NOMO-1 treated with DMSO at 0.1 percent for 48 hours (cell line): ENCODE measurements at regions not wholly inside any gene's neighbourhood (a gene's known extent, or its start where the extent isn't known, plus 50 kb on each side); places are given as distances from the start of the nearest gene placed in this dataset.
"Not testable (repeated sequence)": the region's sequence is repeated elsewhere in the genome, so short reads cannot be mapped to it uniquely, and the experiment has no call there.

Experiments
- DNase-seq: peaks from one replicate; lab custom pipeline; 2025; ENCODE audit not compliant: unreplicated experiment; lab: John Stamatoyannopoulos, UW

DNA sequence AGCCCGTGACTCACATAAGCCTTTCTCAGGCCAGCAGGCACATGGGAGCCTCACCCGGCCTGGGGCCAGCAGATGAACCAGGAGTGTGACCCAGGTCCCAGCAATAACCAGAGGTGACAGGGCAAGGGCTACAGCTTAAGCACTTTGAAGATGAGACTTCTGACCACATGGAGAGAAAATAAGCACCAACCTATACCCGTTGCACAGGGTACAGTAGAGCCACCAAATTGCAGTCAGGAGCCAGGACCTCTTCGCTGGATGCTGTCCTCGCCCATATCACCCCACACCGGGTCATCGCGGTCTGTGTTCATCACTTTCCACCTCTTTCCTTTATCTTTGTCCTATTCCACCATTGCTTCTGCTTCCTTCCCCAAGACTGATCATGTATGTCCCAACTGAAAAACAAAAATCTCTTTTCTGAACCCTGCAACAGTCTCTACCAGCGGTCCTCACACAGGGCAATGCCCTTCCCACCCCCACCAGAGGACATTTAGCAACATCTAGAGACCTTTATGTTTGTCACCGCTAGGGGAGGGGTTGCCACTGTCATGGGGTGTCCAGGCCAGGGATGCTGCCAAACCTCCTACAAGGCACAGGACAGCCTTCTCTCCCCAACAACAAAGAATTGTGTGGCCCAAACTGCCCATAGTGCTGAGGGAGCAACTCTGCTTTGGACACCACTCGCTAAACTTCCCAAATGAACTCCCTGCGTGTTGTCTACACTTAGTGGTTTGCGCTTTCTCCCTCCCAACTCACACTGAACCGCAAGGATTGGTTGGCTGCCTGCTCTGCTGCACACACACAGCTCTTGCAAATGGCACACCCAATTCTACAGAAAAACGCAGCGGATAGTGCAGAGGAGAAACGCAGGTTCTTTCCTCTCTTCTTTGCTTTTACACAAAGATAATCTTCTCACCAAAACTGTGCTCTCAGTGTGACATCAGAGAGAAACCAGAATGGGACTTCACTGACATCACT is 219.4 kb upstream of the FRG1 start:
- not testable (repeated sequence) for DNase-seq

- DNase-seq = not testable (repeated sequence)
Observed at GRCh38 chr4:189722324-189723003, 218.2 kb upstream of the FRG1 start.

DNA sequence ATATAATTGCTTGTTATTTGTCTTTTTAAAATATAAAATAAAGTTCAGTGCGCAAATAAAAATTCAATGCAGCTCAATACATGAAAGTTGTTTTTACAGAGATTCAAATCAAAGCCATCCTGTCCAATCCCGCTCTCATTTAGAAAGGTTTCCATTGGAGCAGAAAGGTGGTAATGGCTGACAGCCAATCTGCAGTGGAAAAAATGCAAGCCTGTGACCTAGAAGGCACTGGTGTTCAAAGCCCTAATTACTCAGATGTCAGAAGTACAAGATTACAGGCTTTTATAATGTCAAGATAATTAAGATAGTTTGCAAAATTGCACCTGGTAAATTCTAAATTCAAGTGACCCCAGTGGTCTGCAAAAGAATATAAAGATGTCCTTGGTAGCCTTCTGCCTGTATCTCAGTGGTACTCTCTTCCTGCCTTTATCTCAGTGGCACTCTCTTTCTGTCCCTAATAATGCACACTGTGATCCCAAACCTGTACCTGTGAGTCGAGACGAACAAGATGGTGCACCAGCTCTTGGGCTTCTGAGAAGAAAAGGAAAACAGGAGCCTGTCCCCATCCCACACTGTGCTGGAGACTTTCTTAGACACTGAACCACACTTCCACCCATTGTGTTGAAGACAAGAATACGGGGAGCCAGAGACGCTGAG is 212.6 kb upstream of the FRG1 start:
- not testable (repeated sequence) for DNase-seq

- not testable (repeated sequence) for DNase-seq
Observed at GRCh38 chr4:189731989-189732388, 208.7 kb upstream of the FRG1 start.

DNA sequence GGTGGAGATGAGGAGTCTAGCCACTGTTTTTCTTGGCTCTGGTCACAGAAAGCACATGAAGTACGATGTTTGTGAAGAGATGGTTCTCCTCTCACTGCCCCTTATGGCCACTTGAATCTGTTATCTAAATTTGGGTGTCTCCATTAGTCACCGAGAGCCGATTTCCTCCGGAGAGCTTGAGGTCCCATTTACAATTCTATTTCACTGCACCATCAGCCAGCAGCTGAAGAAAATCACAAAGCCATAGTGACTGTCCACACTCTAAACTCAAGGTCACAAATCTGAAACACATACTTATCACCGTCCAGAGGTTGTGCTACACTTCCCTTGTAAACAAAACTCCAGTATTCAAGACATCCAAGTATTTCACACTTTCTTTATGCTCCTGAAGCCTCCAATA is 207.2 kb upstream of the FRG1 start:
- DNase-seq = not testable (repeated sequence)

DNA sequence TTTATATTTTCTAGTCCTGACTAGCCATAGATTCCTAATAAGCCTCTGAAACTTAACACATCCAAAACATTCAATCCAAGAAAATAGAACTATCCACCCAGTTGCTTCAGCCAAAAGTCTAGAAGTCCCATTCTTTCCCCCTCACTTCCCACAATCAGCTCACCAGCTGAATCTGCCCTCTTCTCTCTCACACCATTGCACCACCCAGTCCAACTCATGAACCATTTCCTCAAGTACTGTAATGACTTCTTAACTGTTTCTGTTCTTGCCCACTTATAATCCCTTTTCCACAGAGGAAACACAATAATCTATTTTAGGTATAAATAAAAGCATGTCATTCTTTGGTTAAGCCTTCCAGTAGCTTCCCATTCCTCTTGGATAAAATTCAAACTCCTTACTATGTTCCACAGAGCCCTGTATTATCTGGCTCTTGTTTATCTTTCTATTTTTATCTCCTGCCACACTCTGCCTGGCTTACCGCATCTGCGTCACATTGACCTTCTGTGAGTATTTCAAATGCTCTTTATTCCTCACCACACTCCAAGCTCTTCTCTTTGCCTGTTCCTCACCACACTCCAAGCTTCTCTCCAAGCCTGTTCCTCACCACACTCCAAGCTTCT is 205.9 kb upstream of the FRG1 start:
- not testable (repeated sequence) for DNase-seq

GRCh38 chr4:189736656-189737055 is 204.0 kb upstream of the FRG1 start:
- not testable (repeated sequence) for DNase-seq

DNA sequence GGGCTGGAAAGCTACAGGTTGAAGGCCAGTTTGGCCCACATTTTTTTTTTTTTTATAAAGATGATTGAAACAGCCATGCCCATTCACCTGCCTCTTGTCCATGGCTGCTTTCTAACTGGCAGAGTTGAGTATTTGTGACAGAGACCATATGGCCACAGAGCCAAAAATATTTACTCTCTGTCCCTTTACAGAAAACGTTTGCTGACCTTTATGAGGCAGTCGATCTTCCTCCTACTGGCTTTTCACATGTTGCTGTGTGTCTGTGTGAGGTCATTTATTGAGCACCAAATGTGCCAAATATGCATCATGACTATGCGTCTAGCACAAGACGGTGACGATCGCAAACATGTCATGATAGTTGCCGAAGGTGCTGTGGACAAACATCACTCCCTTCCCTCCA is 200.6 kb upstream of the FRG1 start:
- not testable (repeated sequence) for DNase-seq

DNA sequence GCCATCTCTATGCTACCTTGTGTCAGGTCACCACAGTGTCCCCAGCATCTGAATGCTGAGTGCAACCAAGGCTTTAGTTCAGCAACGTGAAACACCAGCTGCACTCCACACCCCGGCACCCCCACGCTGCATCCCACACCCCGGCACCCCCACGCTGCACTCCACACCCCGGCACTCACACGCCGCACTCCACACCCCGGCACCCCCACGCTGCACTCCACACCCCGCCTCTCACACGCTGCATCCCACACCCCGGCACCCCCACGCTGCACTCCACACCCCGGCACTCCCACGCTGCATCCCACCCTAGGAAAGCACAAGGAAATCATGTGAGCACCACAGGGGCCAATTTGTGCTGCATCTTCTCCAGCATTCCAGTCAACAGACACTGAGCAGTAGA is 199.8 kb upstream of the FRG1 start:
- DNase-seq = no peak

DNA sequence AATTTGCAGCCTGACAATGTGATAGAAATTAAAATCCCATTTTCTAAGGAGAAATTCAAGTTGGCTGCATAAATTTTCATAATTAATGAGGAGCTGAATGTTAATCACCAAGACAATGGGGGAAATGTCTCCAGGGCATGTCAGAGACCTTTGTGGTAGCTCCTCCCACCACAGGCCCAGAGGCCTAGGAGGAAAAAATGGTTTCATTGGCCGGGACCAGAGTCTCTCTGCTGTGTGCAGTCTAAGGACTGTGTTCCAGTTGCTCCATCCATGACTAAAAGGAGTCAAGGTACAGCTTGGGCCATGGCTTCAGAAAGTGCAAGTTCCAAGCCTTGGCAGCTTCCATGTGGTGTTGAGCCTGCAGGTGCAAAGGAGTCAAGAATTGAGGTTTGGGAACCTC is 187.6 kb upstream of the FRG1 start:
- DNase-seq = not testable (repeated sequence)

DNA sequence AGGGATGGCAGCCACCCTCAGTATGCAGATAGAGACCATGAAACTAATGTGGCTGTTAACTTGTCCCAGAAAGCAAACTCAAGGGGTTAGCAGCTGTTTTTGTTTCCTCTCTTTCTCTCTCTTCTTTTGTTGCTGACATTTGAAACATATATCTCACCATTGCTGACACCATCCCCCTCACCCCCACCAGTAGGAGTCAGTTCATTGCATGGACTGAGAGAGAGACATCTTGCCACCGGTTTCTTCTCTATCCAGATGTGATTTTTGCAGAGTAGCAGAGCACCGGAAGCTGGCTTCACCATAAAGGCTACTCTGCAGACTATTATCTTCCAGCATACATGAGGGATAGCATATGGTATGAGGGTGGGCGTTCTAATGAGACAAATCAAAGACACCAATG is 177.1 kb upstream of the FRG1 start:
- no peak for DNase-seq

- DNase-seq = no peak
Observed at GRCh38 chr4:189765301-189765700, 175.4 kb upstream of the FRG1 start.

DNA sequence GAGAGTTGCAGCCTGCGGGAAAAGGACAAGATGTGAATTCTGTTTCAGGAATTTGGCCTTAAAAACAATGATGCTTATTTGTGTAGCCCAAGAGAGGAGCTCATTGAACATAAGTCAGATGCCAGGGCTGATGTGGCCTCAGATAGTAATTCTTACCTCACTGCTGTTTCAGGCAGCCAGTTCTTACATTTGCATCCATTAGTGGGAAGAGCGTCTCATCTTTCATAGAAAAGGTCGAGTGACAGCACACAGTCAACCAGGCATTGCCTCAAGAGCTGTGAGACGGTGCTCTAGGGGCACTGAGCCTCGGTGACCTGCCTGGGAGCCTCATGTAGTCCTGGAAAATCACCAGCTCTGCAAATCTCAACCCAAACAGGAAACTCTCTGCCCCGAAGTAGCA is 174.9 kb upstream of the FRG1 start:
- no peak for DNase-seq

- no peak for DNase-seq
Observed at GRCh38 chr4:189767941-189768340, 172.7 kb upstream of the FRG1 start.

- DNase-seq = no peak
Observed at GRCh38 chr4:189769131-189769530, 171.5 kb upstream of the FRG1 start.

DNA sequence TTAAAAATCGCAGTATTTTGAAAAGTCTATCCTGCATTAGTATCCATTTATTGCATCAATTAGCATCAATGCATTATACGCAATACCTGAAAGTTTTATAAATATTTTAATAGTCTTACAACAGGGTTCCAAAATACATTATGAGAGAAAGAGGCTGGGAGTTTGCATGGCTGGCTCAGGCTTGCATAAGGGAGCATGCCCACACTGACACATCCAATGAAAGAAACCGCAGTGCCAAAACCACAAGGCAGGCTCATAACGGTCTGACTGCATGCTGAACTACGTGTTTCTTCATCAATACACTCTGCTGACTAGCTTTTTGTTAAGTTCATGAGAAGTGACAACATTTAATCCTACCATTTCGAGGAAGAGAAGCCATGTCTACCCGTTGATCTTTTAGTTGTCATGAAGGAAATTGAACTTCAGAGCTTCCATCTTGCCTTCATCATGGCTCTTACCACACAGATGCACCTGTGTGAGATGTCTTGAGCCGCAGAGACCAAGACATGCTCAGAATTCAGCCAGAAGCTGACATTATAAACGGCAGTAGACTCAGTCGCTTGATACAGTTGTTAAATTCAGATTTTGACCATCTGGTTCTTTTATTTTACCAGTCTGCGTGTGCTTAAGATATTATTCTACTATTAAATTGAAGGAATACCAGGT is 168.8 kb upstream of the FRG1 start:
- DNase-seq = peak; percentile 71

DNA sequence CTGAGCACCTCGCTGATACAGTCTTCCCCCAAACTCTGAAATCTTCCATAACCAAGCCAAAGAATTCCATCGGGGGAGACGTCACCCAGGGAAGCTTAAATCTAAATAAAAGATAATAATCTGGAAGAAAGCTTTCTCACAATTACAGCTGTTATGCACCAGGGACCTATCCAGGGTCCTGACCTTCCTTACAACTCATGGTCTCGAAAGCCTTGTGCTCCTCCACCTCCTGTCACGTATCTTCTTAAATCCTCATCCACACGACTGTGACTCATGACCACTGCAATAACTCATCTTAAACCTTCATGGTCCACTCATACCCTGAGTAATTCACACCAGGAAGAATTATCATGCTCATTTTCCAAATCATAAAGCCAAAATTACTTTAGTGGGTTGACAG is 166.8 kb upstream of the FRG1 start:
- peak; percentile 69 for DNase-seq

DNA sequence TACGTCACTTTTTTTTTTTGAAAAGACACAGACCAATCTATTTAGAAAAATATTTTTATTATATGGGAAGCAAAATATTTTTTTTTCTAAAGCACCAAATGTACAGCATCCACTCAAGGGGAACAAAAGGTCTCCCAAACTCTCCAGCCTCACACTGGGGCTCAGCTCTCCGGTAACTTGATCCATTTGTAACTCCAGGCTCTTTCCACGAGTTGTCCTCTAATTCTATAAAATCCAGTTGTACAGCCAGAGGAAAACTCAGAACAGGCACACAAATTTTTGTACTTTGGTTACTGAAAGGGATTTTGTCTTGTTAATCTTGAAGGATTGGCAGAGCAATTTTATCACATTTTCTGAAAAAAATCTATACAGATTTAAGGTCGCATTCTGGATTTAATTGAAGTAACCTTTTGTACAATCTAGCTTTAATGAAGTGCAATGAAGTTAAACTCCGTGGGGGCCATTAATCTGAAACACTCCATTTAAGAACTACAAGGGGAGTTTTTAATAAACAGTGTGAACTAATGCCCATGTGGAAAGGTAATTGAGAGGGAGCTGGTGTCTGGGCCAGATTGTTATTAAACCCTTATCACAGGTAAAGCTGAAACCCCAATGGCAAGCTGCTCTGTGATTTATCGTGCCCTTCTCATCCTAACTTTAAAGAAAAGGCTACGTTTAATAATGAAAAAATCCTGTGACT is 161.2 kb upstream of the FRG1 start:
- no peak for DNase-seq

DNA sequence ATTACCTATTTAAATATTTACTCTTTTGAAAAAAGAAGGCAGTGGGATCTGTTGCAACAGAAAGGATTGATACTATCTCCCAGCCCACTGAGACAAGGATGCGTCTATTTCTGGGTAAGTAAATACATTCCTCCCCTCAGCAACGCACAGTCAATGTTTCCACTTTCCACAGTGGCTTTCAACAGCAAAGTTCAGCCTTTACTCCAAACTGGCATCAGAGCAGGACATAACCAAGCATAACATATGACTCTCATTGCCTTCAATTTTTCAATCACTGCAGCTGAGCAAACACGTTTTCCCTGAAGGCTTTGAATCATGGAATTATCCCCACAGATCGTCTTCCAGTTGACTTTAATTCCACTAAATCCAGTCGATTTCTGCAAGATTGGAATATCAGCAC is 160.3 kb upstream of the FRG1 start:
- DNase-seq = no peak

- DNase-seq = no peak
Observed at GRCh38 chr4:189784651-189785050, 156.0 kb upstream of the FRG1 start.
